ENCODE measurements at regions not wholly inside any gene's neighbourhood (a gene's known extent, or its start where the extent isn't known, plus 50 kb on each side); places are given as distances from the start of the nearest gene placed in this dataset.
A peak's percentile ranks its signal among the peaks of the same experiment; 100 is the strongest.
"Not testable (repeated sequence)": the region's sequence is repeated elsewhere in the genome, so short reads cannot be mapped to it uniquely, and the experiment has no call there.

DNA sequence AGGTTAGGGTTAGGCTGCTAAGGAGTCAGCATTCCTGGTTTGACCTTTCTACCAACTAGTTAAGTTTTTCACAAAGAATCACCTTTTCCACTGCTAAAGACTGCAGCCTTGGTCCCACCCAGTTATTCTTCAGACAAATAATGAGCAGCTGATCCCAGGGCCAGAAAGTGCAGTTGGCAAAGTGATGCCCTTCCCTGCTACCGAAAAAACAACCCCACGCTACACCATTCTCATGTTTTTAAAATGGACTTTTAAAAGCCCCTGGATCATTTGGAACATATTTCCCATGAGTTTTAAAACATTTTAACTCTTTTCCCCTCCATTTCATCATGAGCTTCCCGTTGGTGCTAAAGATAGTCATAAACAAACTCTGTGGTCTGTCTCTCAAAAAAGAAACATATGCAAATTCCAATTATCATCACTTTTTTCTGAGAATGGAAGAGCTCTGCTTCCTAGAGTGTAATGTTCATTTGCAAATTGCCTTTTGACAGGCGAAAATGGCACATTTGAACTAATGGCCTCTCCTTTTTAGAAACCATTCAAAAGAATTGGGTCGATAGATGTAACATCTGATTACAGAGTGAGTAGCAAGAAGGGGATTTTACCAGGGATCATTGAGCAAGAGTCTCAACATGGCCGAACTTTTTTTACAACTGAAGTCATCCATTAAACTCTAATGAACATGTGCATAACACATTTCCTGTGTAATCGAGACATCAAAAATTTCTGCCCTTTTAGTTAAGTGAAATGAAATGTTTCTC lies 129.3 kb upstream of the RAP1B start:
- DNase-seq: peak; percentile 78

DNA sequence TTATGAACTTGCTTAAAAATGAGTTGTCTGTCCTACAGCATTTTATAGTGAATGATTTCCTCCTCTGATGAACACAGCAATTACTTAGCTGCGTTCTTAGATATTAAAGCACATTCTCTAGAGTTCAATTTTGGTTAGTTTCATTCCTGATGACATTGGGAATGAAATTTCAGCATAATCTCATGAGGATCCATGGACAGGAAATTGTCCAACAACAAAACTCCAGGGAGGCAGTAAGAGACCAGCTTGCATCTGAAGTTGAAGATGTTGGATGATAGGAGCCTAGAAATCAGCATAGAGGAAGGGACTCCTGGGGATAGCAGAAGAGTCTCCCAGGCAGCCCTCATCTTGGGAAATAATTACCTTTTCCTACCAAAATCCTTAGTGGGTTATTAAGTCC lies 128.7 kb upstream of the RAP1B start:
- peak; percentile 81 for DNase-seq

DNA sequence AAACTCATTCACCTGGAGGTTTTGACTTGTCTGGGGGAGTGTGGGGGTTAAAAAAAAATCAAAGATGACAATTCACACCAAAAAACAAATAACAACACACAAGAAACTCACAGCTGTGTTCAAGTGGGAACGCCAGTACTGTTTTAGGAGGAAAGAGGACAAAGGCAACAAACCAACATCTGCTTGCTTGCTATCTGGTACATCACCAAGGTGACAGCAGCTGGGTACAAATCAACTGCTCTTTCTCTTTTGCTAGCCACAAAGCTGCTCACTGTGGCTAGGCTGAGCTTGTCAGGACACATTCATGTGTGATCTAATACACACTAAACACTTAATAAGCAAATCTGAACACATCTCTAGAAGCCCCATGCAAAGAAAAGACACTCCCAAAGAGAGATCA lies 128.0 kb upstream of the RAP1B start:
- DNase-seq: no peak

DNA sequence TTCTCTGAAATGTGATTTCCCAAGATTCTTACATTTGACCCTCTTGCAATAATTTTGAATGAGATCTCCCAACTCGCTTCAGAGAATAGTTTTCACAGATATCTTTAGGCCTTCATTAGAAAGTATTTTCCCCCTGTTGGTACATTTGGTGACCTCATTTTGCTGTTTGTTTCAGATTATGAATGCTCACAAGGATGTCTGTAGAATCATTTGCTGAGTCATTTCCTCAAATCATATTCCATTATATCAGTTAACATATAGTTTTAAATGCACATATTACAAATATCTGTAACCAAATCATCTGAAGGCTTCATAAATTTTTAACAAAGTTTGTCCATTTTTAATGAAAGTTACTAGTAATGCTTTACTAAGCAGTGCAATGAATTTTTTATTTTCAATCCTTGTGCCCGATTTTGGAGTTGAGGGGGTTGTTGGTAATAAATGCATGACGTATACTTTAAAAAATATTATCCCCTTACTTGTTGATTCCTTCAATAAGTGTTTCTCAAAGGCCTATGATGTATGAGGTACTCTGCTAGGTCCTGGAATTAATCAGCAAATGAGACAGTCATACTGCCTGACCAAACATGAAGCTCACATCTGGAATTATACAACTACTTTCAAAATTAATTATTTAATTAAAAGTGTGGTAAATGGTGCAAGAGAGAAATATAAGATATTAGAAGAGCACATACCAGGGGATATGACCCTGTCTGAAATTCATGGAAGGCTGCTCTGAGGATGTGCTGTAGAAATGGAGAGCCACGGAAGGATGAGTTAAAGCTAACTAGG lies 126.9 kb upstream of the RAP1B start:
- peak; percentile 88 for DNase-seq

DNA sequence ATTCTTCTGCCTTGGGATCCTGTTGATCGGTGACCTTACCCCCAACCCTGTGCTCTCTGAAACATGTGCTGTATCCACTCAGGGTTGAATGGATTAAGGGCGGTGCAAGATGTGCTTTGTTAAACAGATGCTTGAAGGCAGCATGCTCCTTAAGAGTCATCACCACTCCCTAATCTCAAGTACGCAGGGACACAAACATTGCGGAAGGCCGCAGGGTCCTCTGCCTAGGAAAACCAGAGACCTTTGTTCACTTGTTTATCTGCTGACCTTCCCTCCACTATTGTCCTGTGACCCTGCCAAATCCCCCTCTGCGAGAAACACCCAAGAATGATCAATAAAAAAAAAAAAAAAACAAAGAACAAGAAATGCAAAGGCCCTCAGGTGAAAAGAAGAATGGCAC lies 126.1 kb upstream of the RAP1B start:
- not testable (repeated sequence) for DNase-seq

DNA sequence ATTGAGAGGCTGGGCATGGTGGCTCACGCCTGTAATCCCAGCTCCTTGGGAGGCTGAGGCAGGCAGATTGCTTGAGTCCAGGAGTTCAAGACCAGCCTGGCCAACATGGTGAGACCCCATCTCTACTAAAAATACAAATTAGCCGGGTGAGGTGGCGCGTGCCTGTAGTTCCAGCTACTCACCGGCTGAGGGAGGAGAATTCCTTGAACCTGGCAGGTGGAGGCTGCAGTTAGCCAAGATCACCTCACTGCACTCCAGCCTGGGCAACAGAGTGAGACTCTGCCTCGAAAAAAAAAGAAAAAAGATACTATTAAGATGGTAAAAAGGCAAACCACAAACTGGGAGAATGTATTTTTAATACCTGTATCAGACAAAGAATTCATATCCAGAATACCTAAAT lies 124.2 kb upstream of the RAP1B start:
- not testable (repeated sequence) for DNase-seq

DNA sequence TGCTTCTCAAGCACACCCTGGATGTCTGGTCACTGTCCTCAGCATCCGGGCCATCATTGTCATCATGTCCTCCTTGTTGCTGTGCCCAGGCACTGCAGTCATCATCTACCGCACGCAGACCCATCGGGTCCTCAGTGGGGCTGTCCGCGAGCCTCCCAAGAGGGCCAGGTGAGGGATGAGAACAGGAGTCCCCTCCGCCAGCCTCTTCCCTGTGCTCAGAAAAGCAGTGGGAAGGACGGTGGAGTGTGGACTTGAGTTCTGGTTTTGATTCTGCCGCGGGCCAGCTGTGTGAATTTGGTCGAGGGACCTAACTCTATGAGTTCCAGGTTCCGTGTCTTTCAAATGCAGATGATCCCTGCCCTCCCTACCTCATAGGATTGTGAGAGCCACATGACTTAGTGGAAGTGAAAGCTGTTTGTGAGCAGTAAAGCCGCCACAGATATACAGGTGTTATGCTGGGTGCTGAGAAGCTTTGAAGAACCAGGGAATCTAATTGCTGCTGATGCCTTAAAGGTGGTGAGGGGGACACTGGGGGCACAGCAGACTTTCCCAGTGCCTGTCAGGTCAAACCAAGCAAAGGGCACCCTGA lies 122.9 kb upstream of the RAP1B start:
- no peak for DNase-seq

DNA sequence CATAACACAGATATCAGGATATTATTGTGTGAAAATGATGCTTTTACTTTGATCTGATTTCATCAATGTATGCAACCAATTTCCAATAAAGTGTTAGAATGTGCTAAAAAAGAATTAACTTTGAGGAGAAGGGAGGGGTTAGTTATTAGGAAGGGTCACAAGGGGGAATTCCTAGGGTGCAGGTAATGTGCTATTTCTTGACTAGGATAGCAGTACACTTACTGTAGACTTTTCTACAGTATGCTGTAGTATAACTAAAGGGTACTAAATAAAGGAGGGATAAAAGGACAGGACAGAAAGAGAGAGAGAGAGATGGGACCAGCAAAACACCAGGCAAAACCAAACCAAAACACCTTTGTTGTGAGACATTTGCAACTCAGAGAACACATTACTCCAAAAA lies 121.4 kb upstream of the RAP1B start:
- no peak for DNase-seq

DNA sequence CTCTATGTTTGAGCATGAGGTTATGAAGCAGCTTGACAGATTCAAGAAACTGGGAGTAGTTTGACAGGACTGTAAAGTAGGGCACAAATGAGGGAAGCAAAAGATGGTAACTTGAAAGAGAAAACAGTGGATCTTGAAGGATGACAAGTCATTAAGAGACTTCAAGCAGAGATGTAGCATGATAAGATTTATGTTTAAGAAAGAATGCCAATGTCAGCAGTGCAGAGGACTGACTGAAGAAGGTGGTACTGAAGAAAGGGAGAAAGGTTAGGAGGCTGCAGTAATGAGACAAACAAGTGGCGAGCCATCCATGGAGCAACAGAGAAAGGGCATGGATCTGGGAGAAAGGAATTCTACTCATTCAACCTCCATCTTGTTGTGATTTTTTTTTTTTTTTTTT lies 120.2 kb upstream of the RAP1B start:
- DNase-seq: no peak

DNA sequence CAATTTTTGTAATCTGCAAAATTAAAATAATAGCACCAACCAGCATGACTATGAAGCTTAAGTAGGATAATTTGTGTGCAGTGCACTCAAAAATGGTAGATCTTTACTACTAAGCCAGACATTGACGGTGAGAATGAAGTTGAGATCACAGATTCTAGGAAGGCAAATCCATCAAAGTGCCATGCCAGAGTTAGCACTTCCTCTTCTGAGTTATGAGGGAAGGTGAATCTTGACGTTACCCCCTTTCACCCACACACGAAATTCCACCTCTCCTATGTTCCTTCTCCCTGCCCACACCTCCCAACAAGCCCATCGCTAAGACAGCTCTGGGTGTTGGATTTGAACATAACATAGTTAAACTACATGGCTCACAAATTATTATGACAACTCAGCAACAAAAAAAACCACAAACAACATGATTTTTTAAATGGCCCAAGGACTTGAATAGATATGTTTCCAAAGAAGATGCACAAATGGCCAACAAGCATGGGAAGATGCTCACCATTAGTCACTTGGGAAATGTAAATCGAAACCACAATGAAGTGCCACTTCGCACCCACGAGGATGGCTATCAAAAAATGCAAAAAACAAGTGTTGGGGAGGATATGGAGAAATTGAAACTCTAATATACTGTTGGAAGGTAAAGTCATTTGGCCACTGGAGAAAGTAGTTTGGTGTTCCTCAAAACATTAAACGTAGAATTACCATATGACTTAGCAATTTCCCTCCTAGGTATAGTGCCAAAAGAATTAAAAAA lies 119.3 kb upstream of the RAP1B start:
- DNase-seq: no peak

DNA sequence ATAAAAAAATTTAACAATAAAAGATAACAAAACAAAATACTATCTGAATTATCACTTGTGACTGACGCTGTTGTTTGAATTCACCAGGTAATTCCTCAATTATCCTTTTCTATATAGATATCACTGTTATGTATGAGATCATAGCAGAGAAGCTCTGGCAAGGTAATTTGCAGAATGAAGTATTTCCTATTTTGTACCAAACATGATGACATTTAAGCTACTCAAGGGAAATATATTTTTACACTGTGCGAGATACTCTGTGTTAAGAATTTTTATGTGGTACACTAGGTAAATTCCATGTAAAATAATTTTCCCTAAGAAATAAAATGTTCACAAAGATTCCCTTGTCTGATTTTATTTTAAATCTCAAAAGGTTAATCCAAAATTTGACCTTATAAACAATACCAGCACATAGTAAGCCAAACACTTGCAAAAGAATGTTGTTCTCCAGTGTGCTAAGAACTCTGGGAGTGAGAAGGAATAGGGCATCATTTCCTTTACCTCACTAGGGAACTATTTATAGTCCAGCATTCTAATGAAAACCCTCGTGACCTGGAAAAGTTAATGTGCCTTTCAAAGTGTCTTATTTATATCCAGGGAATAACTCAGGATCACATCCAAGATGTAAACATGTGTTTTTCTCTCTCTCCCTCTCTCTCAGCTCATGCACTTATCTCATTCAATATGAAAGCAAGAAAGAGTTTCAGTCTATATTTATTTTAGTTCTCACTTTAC lies 115.2 kb upstream of the RAP1B start:
- peak; percentile 85 for DNase-seq

DNA sequence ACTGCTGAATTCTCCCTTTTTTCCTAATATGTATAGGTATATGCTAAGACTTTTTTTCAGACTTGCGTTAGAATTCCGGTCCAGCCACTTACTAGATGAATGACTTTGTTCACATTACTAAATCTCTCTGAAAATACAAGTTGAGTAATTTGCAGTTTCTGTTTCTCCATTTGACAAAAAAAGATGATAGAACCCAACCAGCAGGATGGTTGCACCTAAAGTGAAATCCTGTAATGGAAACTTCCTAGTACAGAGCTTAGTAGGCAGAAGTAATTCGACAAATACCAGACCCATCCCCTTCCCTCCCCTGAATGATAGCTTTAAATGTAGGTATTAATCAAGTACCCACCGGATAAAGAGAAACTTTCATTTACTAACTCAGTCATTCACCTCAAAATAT lies 113.6 kb upstream of the RAP1B start:
- DNase-seq: no peak

DNA sequence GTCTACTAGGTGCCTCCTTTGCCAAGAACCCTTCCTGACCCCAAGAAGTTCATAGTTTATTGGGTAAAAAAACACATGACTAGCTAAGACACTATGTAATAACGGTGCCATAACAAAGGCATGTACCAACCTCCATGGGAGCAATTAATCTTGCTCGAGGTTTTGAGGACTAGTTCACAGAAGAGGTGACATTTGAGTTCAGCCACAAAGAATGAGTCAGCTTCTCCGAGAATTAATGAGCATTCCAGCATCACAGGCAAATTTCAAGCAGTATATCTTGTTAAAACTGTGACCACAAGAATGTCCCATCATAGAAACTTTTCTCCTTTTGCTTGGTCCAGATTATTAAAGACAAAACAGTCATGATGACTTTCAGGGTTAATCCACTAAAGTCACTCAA lies 113.0 kb upstream of the RAP1B start:
- DNase-seq: peak; percentile 100

DNA sequence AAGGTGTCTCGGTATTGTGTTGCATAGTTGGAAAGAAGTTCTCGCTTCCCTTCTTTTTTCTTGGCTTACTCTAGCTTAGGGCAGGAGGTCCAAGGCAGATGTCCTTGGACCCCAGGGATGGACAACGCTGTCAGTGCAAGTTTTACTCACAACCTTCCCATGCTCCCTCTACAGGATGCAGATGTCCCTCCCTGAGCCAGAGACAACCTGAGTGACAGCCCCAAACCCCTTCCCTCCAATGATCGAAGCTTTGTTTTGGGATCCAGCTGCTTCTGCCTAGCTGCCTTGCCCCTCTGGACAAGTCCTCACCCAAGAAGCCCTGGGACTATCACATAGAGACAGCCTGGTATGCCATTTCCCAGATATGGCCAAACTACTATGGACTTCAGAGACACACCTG lies 112.0 kb upstream of the RAP1B start:
- DNase-seq: no peak

DNA sequence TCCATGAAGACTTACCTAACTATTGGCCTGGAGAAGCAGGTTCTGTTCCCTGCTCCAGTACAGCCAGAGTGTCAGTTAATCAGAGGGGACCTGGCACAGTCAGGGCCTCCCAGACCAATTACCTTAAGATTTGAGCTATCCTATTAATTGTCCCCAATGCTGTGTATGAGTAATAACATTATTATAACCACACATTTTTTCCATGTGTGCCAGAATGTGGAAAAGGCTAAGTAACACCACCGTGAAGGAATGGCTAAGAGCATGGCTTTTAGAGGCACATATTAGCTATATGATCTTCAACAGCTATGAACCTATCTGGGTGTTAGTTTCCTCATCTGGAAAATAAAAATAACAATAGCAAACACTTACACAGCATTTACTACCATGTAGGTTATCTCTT lies 111.1 kb upstream of the RAP1B start:
- peak; percentile 43 for DNase-seq

DNA sequence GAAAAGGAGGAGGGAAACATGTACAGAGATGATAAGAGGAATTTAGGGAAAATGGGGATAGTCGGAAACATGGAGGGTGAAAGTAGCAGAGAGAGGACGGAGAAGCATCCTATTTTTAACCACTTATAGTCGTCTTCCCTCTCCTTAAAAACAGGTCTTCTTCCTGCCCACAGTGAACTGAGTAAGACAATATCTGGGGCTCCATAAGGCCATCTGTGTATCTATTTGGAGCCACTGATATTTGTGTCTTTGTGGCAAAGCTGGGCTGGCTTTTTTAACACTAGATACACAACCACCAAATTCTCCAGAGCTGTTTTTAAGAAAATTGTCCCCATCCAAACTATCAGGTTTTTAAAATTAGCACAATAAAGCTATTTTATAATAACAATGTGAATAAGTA lies 109.5 kb upstream of the RAP1B start:
- DNase-seq: no peak

DNA sequence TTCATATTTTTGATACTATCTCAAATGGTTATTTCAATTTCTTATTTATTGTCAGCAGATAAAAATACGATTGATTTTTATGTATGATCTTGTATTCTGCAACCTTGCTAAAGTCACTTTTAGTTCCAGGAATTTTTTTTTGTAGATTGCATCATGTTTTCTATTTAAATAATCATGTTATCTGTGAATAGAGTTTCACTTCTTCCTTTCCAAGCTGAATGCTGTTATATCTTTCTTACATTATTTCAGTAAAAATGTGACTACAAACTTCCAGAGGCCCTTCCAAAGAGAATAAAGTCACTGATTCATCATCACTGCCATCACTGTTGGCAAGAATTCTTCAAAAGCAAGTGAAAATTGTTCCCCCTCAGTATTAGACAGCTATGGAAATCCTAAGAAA lies 104.7 kb upstream of the RAP1B start:
- DNase-seq: no peak

DNA sequence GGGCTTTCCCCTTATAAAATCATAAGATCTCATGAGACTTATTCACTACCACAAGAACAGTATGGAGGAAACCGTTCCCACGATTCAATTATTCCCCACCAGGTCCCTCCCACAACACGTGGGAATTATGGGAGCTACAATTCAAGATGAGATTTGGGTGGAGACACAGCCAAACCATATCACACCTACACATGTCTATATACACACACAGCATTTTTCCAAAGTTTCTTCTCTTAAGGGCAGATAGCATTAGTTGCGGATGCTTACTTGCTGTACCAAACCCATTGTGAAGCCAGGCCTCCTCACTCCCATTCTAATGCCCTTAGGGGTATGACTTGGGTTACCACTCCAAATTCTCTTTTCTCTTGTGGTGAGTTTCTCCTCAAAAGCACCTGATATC lies 104.1 kb upstream of the RAP1B start:
- no peak for DNase-seq

DNA sequence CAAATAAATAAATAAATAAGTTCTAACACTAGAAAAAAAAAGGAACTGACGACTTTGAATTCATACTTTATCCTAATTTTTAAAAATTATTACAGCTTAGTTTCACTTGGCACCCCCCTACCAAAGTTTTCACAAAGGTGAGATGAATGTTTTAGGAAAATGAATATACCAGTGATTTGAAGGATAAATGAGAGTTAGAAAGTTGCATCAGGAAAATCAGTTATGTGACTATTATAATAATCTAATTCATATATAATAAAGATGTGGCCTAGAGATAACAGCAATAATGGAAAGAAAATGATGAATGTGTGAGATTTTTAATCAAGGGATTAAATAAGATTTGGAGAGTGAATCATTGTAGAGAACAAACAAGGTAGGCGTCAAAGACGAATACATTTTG lies 103.0 kb upstream of the RAP1B start:
- DNase-seq: no peak

DNA sequence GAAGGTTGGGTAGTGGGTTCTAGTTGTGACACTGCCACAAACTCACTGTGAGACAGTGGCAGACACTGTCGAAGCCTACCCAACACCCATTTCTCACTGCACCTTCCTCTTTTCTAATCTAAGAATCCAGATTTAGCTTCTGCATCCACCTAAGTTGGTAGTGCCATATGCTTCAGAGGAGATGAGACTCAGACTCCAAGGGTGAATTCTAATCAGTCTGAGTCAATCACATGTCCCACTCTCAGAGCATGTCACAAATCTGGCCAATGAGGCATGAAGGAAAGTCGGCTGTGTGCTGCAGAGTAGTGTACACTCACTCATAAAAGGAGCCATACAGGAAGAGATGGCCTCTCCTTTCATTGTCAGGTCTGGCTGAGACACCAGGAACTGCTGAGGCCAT lies 102.1 kb upstream of the RAP1B start:
- DNase-seq: no peak

DNA sequence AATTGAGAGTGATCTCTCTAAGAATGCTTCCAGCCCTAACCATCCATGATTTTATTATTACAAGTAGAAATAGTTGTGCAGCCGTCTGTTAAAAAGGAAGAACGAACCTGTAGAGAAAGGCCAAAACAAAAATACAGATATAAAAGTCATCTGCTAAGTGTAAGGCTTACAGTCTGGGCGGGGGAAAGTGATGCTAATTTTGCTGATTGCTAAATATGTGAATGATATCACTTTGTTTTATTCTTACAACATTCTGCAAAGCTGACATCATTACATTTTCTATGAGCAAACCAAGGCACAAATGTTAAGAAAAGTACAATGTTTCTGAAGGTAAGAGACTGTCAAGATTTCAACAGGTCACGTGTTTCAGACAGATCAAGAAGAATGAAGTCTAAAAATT lies 101.5 kb upstream of the RAP1B start:
- DNase-seq: no peak

DNA sequence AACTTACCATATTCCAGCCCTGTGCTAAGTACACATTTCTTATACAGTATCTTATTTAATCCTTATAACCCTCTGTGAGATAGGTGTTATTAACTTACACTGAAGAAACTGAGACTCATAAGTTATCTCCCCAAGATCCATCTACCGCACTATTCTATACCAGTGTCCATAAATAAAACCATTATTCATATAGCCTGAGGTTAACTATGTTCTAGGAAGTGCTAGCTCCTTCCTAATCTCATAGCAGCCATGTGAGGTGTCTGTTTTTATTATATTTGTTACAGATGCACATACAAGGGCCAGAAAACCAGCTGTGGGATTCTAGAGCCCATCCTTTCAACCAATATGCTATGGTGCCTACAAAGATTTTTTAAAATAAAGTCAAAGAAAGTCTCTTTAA lies 100.3 kb upstream of the RAP1B start:
- DNase-seq: no peak

Measured in fibroblast of skin of right quadriceps (primary cell).